ENCODE measurements at regions not wholly inside any gene's neighbourhood (a gene's known extent, or its start where the extent isn't known, plus 50 kb on each side); places are given as distances from the start of the nearest gene placed in this dataset.
"Not testable (repeated sequence)": the region's sequence is repeated elsewhere in the genome, so short reads cannot be mapped to it uniquely, and the experiment has no call there.

DNA sequence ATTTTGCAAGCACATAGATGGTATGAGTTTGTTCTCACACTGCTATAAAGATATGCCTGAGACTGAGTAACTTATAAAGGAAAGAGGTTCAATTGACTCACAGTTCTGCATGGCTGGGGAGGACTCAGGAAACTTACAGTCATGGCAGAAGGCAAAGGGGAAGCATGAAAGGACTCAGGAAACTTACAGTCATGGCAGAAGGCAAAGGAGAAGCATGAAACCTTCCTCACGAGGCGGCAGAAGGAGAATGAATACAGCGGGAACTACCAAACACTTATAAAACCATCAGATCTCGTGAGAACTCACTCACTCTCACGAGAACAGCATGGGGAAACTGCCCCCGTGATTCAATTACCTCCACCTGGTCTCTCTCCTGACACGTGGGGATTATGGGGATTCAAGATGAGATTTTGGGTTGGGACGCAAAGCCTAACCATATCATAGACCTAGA lies 101.9 kb upstream of the NCOR2 start:
- DNase-seq, result not testable (repeated sequence)

DNA sequence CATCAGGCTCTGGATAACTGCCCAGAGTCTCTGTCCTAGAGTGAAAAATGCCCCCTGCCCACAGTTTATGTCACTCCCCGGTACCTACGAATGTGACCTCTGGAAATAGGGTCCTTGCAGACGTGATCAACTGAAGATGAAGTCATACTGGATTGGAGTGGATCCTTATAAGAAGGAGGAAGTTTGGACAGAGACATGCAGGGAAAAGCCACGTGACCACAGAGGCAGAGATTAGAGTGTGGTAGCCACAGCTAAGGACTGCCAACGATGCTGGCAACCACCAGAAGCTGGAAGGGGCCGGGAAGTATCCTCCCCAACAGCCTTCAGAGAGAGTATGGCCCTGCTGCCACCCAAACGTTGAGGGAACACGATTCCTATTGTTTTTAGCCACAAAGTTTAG lies 101.2 kb upstream of the NCOR2 start:
- no peak for DNase-seq

DNA sequence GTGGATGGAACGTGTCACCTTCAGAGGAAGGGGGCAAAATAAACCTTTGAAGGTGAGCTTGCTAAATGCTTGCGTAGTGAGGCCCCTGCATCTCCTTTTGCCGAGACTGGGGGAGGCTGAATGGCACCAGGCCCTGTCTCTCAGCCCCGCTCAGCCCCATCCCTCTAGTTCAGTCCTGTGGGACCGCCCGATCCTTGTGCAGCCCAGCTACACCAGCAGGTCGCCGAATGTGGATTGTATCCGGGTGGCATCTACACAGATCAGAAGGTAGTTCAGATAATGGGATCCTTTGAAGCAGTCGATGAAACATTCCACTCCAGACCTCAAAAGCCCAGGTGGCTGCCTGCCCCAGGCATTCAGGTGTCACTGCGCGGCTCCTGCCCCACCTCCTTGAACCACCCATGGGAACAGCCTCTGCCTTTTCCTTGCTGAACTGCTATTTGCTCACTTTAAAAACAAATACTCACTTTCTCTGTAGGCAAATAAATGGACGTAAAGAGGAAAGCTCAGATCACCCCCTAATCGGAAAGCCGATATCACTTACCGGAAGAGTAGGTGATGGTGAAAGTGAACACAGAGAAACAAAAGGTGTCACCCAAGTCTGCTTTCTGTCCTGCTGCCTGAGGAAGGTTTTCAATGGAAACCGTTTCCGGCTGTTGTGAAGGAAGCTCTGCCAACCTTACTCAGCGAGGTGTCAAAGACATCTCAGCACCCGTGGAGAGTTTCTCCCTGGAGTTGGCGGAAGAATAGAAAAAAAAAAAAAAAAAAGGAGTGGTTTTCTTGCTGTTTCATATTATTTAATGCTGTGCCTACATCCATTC lies 100.3 kb upstream of the NCOR2 start:
- DNase-seq, result no peak

DNA sequence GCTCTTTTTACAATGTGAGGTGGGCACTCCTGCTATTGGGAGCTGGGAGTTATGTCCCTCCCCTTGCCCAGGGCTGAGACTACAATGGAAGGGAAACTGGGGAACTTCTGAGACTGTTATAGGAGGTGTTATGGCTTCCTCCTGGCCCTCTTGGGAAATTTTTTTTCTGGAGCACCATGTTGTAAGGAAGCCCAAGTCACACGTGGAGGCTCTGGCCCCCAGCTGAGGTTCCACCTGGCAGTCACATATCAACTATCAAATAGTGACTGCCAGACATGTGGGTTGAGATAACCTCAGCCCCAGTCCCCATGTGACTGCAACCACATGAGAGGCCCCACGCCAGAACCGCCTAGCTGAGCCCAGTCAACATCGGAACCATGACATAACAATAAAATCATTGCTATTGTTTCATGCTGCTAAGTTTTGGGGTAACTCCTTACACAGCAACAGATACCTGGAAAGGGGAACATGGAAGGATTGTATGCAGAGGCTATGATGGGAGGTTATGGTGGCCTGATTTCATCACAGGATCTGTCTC lies 99.4 kb upstream of the NCOR2 start:
- no peak for DNase-seq

DNA sequence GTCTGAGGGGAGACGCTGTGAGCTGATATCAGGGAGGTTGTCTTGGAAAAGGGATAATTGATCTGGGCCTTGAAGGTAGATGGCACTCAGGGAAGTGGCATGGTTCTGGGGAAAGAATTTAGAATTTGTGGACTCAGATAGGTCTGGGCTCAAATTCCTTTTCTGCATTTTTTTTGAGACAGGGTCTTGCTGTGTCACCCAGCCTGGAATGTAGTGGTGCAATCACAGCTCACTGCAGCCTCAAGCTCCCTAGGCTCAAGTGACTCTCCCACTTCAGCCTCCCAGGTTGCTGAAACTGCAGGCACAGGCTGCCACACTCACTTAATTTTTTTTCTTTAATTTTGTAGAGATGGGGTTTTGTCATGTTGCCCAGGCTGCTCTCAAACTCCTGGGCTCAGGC lies 98.1 kb upstream of the NCOR2 start:
- DNase-seq, result peak; percentile 83

DNA sequence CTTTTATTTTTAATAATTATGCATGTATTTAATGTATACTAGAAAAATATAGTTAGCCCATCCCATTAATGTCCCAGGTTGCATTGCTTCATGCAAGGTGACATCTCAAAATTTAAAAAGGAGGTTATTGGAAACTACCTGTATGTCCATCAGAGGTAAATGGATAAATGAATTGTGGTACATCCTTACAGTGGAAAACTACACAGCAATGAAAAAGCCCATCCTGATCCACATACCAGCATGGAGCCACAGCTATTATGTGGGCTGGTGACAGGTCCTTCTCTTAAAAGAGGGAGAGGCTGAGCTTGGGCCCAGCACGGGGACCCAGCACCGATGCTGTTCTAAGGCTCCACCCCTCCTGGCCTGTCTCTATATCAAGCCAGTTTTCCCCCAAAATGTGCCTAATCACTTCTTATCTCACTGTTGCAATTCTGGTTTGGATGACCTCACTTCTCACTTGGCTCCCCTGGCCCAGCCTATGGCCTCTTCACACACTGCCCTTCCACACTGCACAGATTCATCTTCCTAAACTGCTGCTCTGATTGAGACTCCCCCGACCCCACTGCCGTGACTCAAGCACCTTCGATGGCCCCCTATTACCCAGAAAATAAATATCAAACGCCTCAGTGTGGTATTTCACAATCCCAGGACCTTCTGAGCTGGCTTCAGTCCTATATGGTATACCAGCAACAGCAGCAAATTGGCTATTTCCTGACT lies 97.1 kb upstream of the NCOR2 start:
- DNase-seq, result no peak

DNA sequence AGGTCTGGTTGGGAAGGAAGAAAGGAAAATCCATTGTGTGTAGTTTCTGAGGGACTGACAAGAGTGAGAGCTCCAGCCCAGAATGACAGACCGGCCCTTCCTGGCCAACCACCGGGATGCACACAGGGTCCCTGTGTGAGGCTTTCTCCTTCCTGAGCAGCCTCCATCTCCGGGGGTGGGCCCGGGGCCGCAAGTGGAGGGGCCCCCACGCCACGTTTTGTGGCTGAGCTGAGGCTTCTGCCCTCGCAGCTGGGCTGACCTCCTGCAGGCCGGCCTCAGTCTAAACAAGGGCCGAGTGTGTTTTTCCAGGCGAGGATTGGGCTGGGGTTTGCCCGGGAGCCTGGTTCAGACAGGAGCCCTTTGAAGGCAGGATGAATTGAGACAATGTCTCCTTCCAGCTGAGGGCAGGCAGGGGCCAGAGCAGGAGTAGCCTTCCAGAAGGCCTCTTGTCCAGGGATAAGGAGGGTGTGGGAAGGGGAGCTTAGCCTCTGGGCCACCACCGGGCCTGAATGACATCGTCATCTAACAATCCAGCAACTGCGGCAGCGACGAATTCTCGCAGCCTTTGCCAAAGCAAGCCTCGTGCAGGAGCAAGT lies 96.5 kb upstream of the NCOR2 start:
- no peak for DNase-seq

DNA sequence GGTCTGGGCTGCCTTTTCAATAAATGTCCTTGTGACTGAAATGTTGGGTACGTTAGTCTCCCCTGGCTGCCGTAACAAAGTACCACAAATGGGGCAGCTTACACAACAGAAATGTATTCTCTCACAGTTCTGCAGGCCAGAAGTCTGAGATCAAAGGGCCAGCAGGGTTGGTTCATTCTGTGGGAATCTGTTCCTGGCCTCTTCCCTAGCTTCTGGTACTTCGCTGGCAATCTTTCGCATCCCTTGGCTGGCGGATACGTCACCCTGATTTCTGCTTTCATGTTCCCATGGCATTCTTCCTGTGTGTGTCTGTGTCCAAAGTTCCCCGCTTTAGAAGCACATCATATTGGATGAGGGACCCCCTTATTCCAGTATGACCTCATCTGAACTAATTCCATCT lies 95.8 kb upstream of the NCOR2 start:
- DNase-seq, result no peak

DNA sequence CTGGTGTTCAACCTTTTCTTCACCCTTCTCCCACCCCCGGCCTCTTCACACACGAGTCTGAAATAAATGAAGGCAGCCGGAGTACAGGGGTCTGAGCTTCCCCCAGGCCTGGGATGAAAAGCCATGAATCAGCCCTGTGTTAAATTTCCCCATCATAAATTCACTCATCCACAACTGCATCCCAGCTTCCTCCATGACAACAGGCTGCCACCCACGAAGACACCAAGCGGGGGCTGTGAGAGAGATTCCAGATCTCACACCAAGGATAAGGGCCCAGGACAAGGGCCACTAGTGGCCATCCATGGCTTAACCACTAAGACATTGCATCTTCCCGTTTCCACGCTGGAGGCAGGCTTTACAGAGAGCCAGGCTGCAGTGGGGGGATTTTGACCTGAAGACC lies 93.9 kb upstream of the NCOR2 start:
- DNase-seq, result peak; percentile 68

DNA sequence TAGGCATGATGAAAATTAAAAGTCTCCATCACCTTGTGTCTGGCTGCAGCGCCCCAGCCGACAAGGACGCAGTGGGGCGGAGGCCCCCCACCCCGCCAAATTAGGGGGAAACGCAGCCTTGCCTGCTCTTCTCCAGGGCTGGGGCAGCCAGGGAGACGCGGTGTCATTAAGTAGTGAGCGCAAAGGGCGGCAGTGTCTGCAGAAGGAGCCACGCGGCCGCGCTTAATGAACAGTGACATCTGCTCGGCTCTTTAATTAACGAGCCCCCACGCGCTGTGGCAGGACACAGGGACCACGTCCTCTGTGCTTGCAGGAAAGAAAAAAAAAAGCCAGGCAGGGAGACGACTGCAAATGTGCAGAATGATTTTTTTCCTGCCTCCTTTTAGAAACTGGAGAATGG lies 93.4 kb upstream of the NCOR2 start:
- no peak for DNase-seq

DNA sequence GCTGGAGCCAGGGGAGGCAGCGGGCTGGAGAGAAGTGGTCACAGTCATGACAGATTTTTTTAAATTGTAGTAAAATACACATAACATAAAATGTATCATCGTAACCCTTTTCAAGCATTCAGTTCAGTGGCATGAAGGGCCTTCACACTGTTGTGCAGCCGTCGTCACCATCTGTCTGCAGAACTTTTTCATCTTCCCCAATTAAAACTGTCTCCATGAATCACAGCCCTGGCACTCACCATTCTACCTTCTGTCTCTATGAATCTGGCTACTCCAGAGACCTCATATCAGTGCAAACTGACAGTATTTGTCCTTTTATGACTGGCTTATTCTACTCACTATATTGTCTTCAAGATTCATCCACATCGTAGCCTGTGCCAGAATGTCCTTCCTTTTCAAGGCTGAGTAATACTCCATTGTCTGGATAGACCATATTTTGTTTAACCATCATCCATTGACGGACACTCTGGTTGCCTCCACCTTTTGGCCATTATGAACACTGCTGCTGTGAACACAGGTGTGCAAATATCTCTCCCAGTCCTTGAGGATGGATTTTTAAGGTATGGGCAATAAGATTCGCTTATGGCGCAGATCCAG lies 91.5 kb upstream of the NCOR2 start:
- no peak for DNase-seq

DNA sequence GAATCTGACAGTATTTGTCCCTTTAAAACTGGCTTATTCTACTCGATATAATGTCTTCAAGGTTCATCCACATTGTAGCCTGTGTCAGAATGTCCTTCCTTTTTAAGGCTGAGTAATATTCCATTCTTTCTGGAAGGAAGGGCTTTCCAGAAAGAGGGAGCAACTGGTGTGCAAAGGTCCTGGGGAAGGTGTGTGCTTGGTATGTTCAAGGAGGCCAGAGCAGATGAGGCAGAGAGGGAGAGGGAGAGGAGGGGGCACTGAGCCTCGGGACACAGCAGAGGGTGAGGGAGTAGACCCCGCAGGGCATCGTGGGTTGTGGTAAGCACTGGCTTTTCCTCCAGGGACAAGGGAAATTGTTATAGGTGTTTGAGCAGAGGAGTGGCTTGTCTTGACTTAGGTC lies 90.9 kb upstream of the NCOR2 start:
- DNase-seq, result no peak

DNA sequence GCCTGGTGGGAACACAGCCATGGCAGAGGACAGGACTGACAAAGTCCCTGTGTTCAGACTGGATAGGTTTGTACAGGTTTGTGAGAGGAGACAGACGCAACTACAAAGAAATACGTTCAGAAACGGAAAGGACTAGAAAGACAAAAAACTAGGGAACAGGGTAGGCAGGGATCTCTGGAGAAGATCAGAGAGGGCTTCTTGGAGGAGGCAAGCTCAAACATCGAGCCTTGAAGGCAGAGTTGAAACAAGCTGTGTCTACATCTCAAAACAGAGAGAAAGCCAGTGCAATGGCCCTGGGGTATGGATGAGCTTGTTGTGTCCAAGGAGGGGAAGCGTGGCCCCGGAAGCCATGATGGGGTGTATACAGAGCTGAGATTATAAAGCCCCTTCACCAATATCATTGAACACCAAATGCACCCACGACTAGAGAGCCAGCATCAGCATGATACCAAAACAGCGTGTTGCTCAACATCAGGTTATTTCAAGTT lies 89.6 kb upstream of the NCOR2 start:
- DNase-seq, result no peak

DNA sequence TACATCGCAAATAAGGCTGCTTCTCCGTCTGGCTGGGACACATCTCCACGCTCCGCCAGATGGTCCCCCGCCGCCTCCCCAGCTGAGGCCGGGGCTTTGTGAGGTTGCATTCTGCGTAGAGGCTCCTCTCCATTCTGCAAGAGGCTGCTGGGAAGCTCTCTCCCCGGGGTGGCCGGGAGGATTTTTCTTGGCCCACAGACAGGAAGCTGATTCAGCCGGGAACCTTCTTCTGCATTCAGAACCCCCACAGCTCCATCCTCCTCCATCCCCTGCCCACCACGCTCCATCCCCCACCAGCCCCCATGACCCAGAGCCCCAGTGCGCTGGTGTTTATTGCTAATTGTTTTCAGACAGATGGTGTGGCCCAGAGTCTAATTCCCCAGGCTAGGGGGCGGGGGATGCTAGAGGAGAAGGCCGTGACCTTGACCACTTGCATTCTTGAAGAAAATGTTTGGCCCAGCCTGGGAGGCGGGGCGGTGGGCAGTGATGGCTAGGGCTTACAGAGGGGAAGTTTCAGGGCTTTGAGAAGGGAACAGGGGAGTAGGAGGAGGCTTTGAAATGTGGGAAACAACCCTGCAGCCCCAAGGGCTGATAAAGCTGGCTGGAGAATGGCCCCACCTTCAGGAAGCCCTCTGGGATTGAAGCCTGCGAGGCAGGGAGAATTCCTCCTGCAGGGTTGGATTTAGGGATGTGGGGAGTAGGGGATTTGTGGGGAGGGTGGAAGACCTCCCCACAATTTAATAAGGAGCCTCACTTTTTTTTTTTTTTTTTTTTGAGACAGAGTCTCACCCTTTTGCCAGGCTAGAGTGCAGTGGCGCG lies 88.5 kb upstream of the NCOR2 start:
- peak; percentile 98 for DNase-seq

DNA sequence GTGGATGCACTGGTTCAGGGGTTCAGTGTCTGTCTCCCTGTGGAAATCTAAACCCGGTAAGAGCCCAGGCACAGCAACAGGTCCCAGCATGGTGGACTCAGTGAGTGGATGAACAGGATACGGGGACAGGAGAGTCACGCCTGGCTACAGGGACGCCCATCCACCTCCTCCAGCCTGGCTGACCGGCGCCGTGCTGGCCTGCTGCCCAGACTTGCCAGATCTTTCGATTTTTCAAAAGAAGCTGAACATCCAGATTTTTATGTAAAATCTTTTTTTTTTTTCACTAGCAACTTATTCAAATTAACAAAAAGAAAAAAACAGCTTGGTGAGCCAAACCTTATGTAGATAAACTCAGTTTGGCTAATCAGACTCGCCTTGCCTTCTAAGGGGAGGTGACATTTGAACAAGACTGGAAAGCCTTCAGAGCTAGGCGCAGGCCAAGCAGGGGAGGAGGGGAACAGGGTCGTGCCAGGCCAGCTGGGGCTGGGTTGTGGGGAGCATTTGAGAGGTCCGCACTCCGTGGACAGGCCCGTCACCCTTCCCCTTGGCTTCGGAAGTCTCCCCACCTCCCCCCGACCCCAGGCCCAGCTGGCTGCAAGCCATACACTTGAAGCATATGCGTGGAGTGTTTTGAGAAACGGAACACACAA lies 87.8 kb upstream of the NCOR2 start:
- DNase-seq, result peak; percentile 64

DNA sequence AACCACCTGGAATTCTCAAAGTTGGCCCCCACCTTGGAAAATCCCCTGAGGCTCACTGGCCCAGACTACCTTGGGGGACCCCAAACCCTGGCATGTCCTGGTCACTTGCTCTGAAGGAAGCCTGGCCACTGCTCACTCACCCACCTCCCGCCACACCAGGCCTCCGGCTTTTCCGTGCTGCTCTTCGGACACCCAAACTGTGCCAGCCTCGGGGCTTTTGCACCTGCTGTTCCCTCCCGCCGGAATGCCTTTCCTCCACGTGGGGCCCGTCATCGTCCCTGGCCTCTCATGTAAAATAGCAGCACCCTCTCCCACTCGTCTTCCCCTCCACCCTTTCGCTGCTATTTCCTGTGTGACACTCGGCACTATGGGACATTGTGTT lies 87.2 kb upstream of the NCOR2 start:
- DNase-seq, result no peak

DNA sequence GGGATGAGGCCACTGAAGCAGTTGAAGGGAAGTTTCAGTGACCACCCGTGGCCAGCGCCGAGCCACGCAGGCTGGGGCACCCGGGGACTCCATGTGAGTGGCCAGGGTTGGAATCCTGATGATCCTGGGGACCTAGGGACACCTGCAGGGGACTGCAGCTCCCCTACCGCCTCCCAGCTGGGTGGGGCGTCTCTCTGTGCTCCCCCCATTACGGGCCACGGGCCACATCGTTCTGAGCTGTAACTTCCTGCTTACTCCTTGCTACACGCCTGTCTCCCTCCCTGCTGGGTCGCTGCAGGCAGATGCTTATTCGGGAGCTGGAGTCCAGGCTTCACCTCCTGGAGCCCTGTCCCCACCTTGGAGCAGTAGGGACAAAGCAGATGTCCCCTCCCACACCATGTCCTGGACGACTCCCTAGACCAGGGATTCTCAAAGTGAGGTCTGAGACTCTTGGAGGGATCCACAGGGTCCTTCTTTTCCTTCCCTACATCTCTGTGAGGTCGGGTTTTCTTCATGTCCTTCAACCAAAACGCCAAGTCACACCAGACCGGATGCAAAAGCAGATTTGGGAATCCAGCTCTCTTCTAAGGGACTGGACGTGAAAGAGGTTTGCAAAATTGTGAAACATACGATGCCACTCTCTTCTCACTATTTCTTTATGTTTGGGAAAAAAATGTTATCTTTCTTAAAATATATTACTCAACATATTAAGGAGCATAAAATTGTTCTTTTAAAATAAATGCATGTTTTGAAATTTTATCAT lies 85.9 kb upstream of the NCOR2 start:
- peak; percentile 24 for DNase-seq

DNA sequence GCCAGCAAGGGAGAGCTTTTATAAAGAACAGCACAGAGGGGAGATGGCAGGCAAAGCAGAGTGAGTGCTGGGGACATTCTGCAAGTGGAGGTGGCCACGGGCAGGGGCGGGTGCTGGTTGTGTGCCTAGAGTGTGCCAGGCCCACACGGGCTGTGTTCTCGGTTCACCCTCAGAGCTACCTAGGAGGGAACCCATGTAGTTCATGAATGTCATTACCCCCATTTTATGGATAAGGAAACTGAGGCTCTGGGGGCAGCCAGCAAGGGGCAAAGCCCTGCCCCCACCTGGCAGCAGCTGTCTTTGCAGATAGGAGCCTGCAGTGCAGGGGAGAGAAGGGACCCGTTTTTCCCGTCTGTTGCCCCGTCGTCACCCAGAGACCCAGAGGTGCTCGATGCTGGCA lies 85.2 kb upstream of the NCOR2 start:
- no peak for DNase-seq

DNA sequence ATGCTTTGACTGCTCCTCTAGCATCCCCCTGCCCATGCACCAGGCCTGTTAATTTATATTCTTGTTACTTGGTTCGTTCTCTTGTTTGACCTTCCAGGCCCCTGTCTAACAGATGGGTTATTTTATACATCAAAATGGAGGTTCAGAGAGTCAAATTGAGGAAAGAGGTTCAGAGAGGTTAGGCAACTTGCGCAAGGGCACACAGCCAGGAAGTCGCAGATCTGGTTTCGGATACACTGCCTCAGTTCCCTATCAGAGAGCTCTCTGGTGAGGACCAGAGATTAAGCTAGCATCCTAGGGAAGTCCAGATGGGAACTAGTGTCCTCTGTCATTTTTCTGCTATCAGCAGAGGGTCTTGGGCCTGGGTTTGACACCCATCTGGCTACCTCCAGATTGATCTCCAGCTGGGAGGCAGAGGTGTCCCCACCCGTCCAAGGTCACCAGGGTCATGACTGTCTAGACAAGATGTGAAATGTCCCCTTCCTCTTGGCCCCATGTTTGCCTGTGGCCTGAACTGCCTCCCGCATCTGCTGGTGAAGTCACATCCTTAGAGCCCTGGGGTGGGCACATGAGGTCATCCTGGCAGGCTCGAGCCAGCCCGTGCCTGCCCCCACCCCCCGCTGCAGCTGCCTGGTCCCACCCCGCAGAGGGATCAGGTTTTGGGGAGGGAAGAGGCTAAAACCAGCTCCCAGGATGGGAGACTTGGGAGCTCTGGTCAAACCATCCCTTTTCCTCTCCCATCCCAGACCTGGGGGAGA lies 84.3 kb upstream of the NCOR2 start:
- no peak for DNase-seq

DNA sequence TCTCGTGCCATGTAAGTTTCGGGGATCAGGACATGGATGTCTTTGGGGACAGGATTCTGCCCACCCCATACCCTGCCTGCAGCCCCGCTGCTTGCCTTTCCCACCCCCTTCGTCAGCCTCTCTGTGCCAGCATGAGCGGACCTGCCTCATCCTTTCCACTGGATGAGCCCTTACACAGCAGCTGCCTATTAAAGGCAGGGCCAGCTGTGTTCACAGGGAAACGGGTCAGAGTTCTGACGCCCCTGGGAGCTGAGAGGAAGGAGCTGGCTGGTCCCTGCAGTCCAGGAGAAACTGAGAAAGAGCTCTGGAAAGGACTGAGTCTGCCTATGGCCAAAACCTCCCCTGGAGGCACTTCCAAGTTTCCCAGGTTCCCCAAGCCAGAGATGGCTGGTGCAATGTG lies 83.5 kb upstream of the NCOR2 start:
- no peak for DNase-seq
